ENCODE measurements at regions not wholly inside any gene's neighbourhood (a gene's known extent, or its start where the extent isn't known, plus 50 kb on each side); places are given as distances from the start of the nearest gene placed in this dataset.
A peak's percentile ranks its signal among the peaks of the same experiment; 100 is the strongest.
"Not testable (repeated sequence)": the region's sequence is repeated elsewhere in the genome, so short reads cannot be mapped to it uniquely, and the experiment has no call there.

- no peak overlapping the region for H3K9ac ChIP-seq (ENCODE audit: low read length)
- H3K9me2 ChIP-seq (replicated peaks; ENCODE audit: insufficient read depth, low read length), result no peaks in the 10 kb centered on the region
- H3K9me3 ChIP-seq (ENCODE audit: low read length), result no peaks in the 10 kb centered on the region
- H3K27ac ChIP-seq (ENCODE audit: low read length), result no peak overlapping the region
- no peaks in the 10 kb centered on the region for H3K79me2 ChIP-seq (ENCODE audit: low read length)
- DNase-seq, result no peak
- no peak overlapping the region for H2AFZ ChIP-seq (ENCODE audit: low read length)
- H3K4me2 ChIP-seq (ENCODE audit: low read depth, low read length, poor library complexity, severe bottlenecking), result no peak overlapping the region
- H3K27me3 ChIP-seq (ENCODE audit: low read length), result no peaks in the 10 kb centered on the region
- H4K20me1 ChIP-seq (ENCODE audit: insufficient read depth, low read depth, low read length), result no peaks in the 10 kb centered on the region
- no peak overlapping the region for H3K4me3 ChIP-seq (ENCODE audit: low read length)
- H3K4me1 ChIP-seq (ENCODE audit: low read length), result no peaks in the 10 kb centered on the region
- no peaks in the 10 kb centered on the region for H3K36me3 ChIP-seq (ENCODE audit: insufficient read depth, low read length)
These were observed 284.8 kb downstream of the TEX13C start for GRCh38 chrX:125604448-125604847.

DNA sequence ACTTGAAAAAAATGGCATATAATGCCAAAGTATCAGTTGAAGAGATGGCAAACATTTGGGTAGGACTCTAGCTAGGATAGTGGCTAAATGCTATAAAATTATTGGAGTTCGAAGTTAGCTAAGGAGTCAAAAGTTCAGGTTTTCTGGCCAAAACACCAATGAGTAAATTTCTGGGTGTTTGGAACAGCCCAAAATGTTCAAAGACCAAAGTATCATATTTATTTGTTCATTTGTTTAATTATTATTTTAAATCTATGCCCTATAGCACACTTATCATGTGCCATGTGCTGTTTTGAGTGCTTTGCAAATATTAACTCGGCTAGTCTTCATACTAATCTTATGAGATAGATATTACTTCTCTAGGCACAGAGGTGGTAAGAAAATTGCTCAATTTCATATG is 285.5 kb downstream of the TEX13C start:
- no peaks in the 10 kb centered on the region for H3K9me2 ChIP-seq (replicated peaks; ENCODE audit: insufficient read depth, low read length)
- H3K27me3 ChIP-seq (ENCODE audit: low read length), result no peaks in the 10 kb centered on the region
- no peaks in the 10 kb centered on the region for H4K20me1 ChIP-seq (ENCODE audit: insufficient read depth, low read depth, low read length)
- H3K4me3 ChIP-seq (ENCODE audit: low read length), result no peak overlapping the region
- no peaks in the 10 kb centered on the region for H3K4me1 ChIP-seq (ENCODE audit: low read length)
- no peak overlapping the region for H3K9ac ChIP-seq (ENCODE audit: low read length)
- H3K4me2 ChIP-seq (ENCODE audit: low read depth, low read length, poor library complexity, severe bottlenecking), result no peak overlapping the region
- no peaks in the 10 kb centered on the region for H3K79me2 ChIP-seq (ENCODE audit: low read length)
- H3K36me3 ChIP-seq (ENCODE audit: insufficient read depth, low read length), result no peaks in the 10 kb centered on the region
- no peaks in the 10 kb centered on the region for H3K9me3 ChIP-seq (ENCODE audit: low read length)
- H2AFZ ChIP-seq (ENCODE audit: low read length), result peak overlapping the region; percentile 41; the same call in 1 of the 2 replicates
- DNase-seq, result no peak
- no peak overlapping the region for H3K27ac ChIP-seq (ENCODE audit: low read length)

DNA sequence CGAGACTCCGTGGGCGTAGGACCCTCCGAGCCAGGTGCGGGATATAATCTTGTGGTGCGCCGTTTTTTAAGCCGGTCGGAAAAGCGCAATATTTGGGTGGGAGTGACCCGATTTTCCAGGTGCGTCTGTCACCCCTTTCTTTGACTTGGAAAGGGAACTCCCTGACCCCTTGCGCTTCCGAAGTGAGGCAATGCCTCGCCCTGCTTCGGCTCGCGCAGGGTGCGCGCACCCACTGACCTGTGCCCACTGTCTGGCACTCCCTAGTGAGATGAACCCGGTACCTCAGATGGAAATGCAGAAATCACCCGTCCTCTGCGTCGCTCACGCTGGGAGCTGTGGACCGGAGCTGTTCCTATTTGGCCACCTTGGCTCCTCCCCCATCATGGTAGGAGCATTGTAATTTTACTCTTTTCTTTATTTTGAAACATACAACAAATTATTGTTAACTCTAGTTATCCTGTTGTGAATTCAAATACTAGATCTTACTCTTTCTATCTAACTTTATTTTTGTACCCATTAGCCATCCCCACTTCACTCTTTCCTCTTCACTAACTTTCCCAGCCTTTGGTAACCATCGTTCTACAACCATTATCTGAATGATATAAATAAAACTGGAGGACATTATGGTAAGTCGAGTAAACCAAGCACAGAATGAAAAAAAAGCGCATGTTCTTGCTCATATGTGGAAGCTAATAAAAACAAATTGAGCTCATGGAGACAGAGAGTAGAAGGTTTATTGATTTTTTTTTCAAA is 295.1 kb downstream of the TEX13C start:
- not testable (repeated sequence) for H3K9me2 ChIP-seq (replicated peaks; ENCODE audit: insufficient read depth, low read length); DNase-seq; H3K36me3 ChIP-seq (ENCODE audit: insufficient read depth, low read length); H3K79me2 ChIP-seq (ENCODE audit: low read length); H3K27ac ChIP-seq (ENCODE audit: low read length); H2AFZ ChIP-seq (ENCODE audit: low read length); H4K20me1 ChIP-seq (ENCODE audit: insufficient read depth, low read depth, low read length); H3K9ac ChIP-seq (ENCODE audit: low read length); H3K27me3 ChIP-seq (ENCODE audit: low read length); H3K4me3 ChIP-seq (ENCODE audit: low read length); H3K4me1 ChIP-seq (ENCODE audit: low read length); H3K9me3 ChIP-seq (ENCODE audit: low read length); H3K4me2 ChIP-seq (ENCODE audit: low read depth, low read length, poor library complexity, severe bottlenecking)

DNA sequence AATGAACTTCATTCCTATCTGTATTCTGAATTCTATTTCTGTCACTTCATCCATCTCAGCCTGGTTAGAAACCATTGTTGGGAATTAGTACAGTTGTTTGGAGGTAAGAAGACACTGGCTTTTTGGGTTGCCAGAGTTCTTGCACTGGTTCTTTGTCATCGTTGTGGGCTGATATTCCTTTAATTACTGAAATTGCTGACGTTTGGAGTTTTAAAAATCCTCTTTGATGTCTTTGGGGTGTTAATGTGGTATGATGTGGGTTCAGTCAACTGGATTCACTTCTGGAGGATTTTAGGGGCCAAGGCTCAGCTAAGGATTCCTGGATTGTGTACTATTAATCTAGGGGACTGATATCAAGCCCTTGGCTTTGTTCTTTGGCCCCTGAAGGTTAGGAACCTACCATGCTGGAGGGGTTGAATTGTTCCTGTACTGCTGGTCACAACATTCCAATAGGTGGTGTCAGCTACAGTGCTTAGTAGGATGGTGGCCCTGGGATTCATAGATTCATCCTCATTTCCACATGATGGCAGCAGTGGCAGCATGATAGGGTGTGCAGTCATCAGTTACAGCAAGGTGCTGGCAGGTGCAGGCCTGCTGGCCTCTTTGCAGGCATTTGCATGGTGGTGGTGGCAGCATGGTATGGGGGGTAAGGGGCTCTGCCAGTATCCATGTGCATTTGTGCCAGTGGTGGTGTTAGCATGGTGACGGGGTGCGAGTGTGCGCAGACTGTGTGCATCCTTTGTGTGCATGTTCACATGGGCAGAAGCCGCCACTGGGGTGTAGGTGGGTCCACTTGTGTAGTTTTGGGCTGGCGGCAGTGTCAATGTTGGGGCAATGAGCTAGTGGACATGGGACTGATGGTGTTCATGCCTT is 301.3 kb downstream of the TEX13C start:
- Histone ChIP-seq H4K20me1 (ENCODE audit: insufficient read depth, low read depth, low read length) (no peaks in the 10 kb centered on the region), H3K9me3 (ENCODE audit: low read length) (no peaks in the 10 kb centered on the region), H3K4me3 (ENCODE audit: low read length) (no peak overlapping the region), H3K27ac (ENCODE audit: low read length) (no peak overlapping the region), H3K4me2 (ENCODE audit: low read depth, low read length, poor library complexity, severe bottlenecking) (no peak overlapping the region), H3K27me3 (ENCODE audit: low read length) (no peaks in the 10 kb centered on the region), H3K9me2 (replicated peaks; ENCODE audit: insufficient read depth, low read length) (no peaks in the 10 kb centered on the region), H3K79me2 (ENCODE audit: low read length) (no peaks in the 10 kb centered on the region), H3K9ac (ENCODE audit: low read length) (no peak overlapping the region), H2AFZ (ENCODE audit: low read length) (no peak overlapping the region), H3K4me1 (ENCODE audit: low read length) (no peaks in the 10 kb centered on the region), H3K36me3 (ENCODE audit: insufficient read depth, low read length) (no peaks in the 10 kb centered on the region)
- peak; percentile 57 for DNase-seq

GRCh38 chrX:125621588-125621927 is 301.9 kb downstream of the TEX13C start:
- no peaks in the 10 kb centered on the region for H3K9me2 ChIP-seq (replicated peaks; ENCODE audit: insufficient read depth, low read length)
- peaks cover 4% of the 10 kb centered on the region for H3K4me1 ChIP-seq (ENCODE audit: low read length)
- no peaks in the 10 kb centered on the region for H3K27me3 ChIP-seq (ENCODE audit: low read length)
- no peak overlapping the region for H2AFZ ChIP-seq (ENCODE audit: low read length)
- H3K9me3 ChIP-seq (ENCODE audit: low read length), result no peaks in the 10 kb centered on the region
- H3K27ac ChIP-seq (ENCODE audit: low read length), result no peak overlapping the region
- no peaks in the 10 kb centered on the region for H4K20me1 ChIP-seq (ENCODE audit: insufficient read depth, low read depth, low read length)
- DNase-seq, result no peak
- H3K9ac ChIP-seq (ENCODE audit: low read length), result no peak overlapping the region
- H3K4me2 ChIP-seq (ENCODE audit: low read depth, low read length, poor library complexity, severe bottlenecking), result no peak overlapping the region
- H3K79me2 ChIP-seq (ENCODE audit: low read length), result no peaks in the 10 kb centered on the region
- H3K36me3 ChIP-seq (ENCODE audit: insufficient read depth, low read length), result no peaks in the 10 kb centered on the region
- no peak overlapping the region for H3K4me3 ChIP-seq (ENCODE audit: low read length)

- H4K20me1 ChIP-seq (ENCODE audit: insufficient read depth, low read depth, low read length), result no peaks in the 10 kb centered on the region
- no peak for DNase-seq
- no peaks in the 10 kb centered on the region for H3K79me2 ChIP-seq (ENCODE audit: low read length)
- H3K27ac ChIP-seq (ENCODE audit: low read length), result no peak overlapping the region
- no peak overlapping the region for H3K4me3 ChIP-seq (ENCODE audit: low read length)
- H3K4me2 ChIP-seq (ENCODE audit: low read depth, low read length, poor library complexity, severe bottlenecking), result no peak overlapping the region
- H3K36me3 ChIP-seq (ENCODE audit: insufficient read depth, low read length), result no peaks in the 10 kb centered on the region
- no peaks in the 10 kb centered on the region for H3K9me3 ChIP-seq (ENCODE audit: low read length)
- peaks cover 17% of the 10 kb centered on the region for H3K4me1 ChIP-seq (ENCODE audit: low read length)
- no peak overlapping the region for H2AFZ ChIP-seq (ENCODE audit: low read length)
- no peaks in the 10 kb centered on the region for H3K9me2 ChIP-seq (replicated peaks; ENCODE audit: insufficient read depth, low read length)
- H3K27me3 ChIP-seq (ENCODE audit: low read length), result no peaks in the 10 kb centered on the region
- H3K9ac ChIP-seq (ENCODE audit: low read length), result no peak overlapping the region
These were observed 303.2 kb downstream of the TEX13C start for GRCh38 chrX:125622899-125623298.

- H3K4me3 ChIP-seq (ENCODE audit: low read length), result peak overlapping the region; percentile 46; the same call in 1 of the 2 replicates
- peak overlapping the region; percentile 52 for H3K4me2 ChIP-seq (ENCODE audit: low read depth, low read length, poor library complexity, severe bottlenecking)
- H2AFZ ChIP-seq (ENCODE audit: low read length), result peak overlapping the region; percentile 88
- no peaks in the 10 kb centered on the region for H3K9me2 ChIP-seq (replicated peaks; ENCODE audit: insufficient read depth, low read length)
- no peaks in the 10 kb centered on the region for H3K79me2 ChIP-seq (ENCODE audit: low read length)
- H3K4me1 ChIP-seq (ENCODE audit: low read length), result peaks cover 32% of the 10 kb centered on the region
- H3K36me3 ChIP-seq (ENCODE audit: insufficient read depth, low read length), result no peaks in the 10 kb centered on the region
- H3K27me3 ChIP-seq (ENCODE audit: low read length), result no peaks in the 10 kb centered on the region
- H3K27ac ChIP-seq (ENCODE audit: low read length), result peak overlapping the region; percentile 91
- H3K9me3 ChIP-seq (ENCODE audit: low read length), result no peaks in the 10 kb centered on the region
- no peaks in the 10 kb centered on the region for H4K20me1 ChIP-seq (ENCODE audit: insufficient read depth, low read depth, low read length)
- peak overlapping the region; percentile 64 for H3K9ac ChIP-seq (ENCODE audit: low read length)
- DNase-seq, result peak; percentile 95
These were observed 308.0 kb downstream of the TEX13C start for GRCh38 chrX:125627676-125628075.

- H3K79me2 ChIP-seq (ENCODE audit: low read length), result no peaks in the 10 kb centered on the region
- peak overlapping the region; percentile 52 for H3K4me2 ChIP-seq (ENCODE audit: low read depth, low read length, poor library complexity, severe bottlenecking)
- peak overlapping the region; percentile 91 for H3K27ac ChIP-seq (ENCODE audit: low read length)
- no peaks in the 10 kb centered on the region for H4K20me1 ChIP-seq (ENCODE audit: insufficient read depth, low read depth, low read length)
- DNase-seq, result peak; percentile 75
- peak overlapping the region; percentile 12; the same call in 1 of the 2 replicates for H3K4me3 ChIP-seq (ENCODE audit: low read length)
- no peaks in the 10 kb centered on the region for H3K27me3 ChIP-seq (ENCODE audit: low read length)
- no peaks in the 10 kb centered on the region for H3K9me2 ChIP-seq (replicated peaks; ENCODE audit: insufficient read depth, low read length)
- peak overlapping the region; percentile 44 for H3K9ac ChIP-seq (ENCODE audit: low read length)
- H3K36me3 ChIP-seq (ENCODE audit: insufficient read depth, low read length), result no peaks in the 10 kb centered on the region
- peaks cover 32% of the 10 kb centered on the region for H3K4me1 ChIP-seq (ENCODE audit: low read length)
- 0 out of 2 replicates have a peak overlapping the region, but pooled peaks have one; percentile 26 for H2AFZ ChIP-seq (ENCODE audit: low read length)
- H3K9me3 ChIP-seq (ENCODE audit: low read length), result no peaks in the 10 kb centered on the region
These were observed 308.8 kb downstream of the TEX13C start for GRCh38 chrX:125628435-125628834.
